ENCODE measurements at regions not wholly inside any gene's neighbourhood (a gene's known extent, or its start where the extent isn't known, plus 50 kb on each side); places are given as distances from the start of the nearest gene placed in this dataset.

- Histone ChIP-seq H3K9me3 (replicated peaks in 1 of 2; ENCODE audit: control insufficient read depth in 2 of 2, insufficient read depth in 1 of 2, low read depth in 1 of 2, low read length in 2 of 2) (peaks cover 8 to 13% of the 10 kb centered on the region in 2 donors), H3K36me3 (replicated peaks in 1 of 2; ENCODE audit: control insufficient read depth in 2 of 2, insufficient read depth in 2 of 2, low read length in 2 of 2) (no peaks in the 10 kb centered on the region), H3K27ac (replicated peaks; ENCODE audit: low read length) (no peak overlapping the region), H3K4ac (ENCODE audit: low read length) (no peak overlapping the region), H2BK12ac (ENCODE audit: low read length) (no peak overlapping the region), H2BK120ac (ENCODE audit: low read depth, low read length) (no peak overlapping the region), H2BK15ac (ENCODE audit: low read length) (no peak overlapping the region), H2AK5ac (ENCODE audit: low read depth, low read length) (no peak overlapping the region), H3K4me1 (ENCODE audit: control insufficient read depth in 2 of 2, insufficient read depth in 1 of 2, low read depth in 1 of 2, low read length in 2 of 2) (no peaks in the 10 kb centered on the region), H3K27me3 (ENCODE audit: control insufficient read depth in 3 of 3, insufficient read depth in 3 of 3, low read depth in 1 of 3, low read length in 3 of 3) (no peaks in the 10 kb centered on the region), H3K14ac (ENCODE audit: low read length) (no peak overlapping the region), H2AFZ (ENCODE audit: low read length) (no peak overlapping the region), H3K79me1 (ENCODE audit: low read depth, low read length) (no peaks in the 10 kb centered on the region), H4K91ac (ENCODE audit: low read depth, low read length, poor library complexity) (no peak overlapping the region), H4K8ac (ENCODE audit: low read depth, low read length) (no peak overlapping the region), H3K23ac (ENCODE audit: low read depth, low read length, poor library complexity) (no peak overlapping the region), H3K9ac (ENCODE audit: low read depth, low read length, poor library complexity) (no peak overlapping the region), H2BK5ac (ENCODE audit: low read length) (no peak overlapping the region), H3K4me2 (ENCODE audit: insufficient read depth, low read length, poor library complexity, severe bottlenecking) (no peak overlapping the region), H3K18ac (ENCODE audit: low read length) (no peak overlapping the region), H3K4me3 (ENCODE audit: low read length in 2 of 2) (no peak overlapping the region)
- no peak for DNase-seq (ENCODE audit: low spot score)
Observed at GRCh38 chr20:60283281-60283680, 325.1 kb downstream of the CDH26 start.

GRCh38 chr20:60286764-60287163 is 328.5 kb downstream of the CDH26 start:
- H2BK15ac ChIP-seq (ENCODE audit: low read length): no peak overlapping the region
- peaks cover 8 to 17% of the 10 kb centered on the region in 2 donors for H3K9me3 ChIP-seq (replicated peaks in 1 of 2; ENCODE audit: control insufficient read depth in 2 of 2, insufficient read depth in 1 of 2, low read depth in 1 of 2, low read length in 2 of 2)
- no peak for DNase-seq (ENCODE audit: low spot score)
- no peak overlapping the region for H3K4me3 ChIP-seq (ENCODE audit: low read length in 2 of 2)
- no peak overlapping the region for H3K14ac ChIP-seq (ENCODE audit: low read length)
- H2BK120ac ChIP-seq (ENCODE audit: low read depth, low read length): no peak overlapping the region
- H3K27me3 ChIP-seq (ENCODE audit: control insufficient read depth in 3 of 3, insufficient read depth in 3 of 3, low read depth in 1 of 3, low read length in 3 of 3): no peaks in the 10 kb centered on the region
- H3K4ac ChIP-seq (ENCODE audit: low read length): no peak overlapping the region
- no peak overlapping the region for H3K18ac ChIP-seq (ENCODE audit: low read length)
- H2AFZ ChIP-seq (ENCODE audit: low read length): no peak overlapping the region
- no peaks in the 10 kb centered on the region for H3K36me3 ChIP-seq (replicated peaks in 1 of 2; ENCODE audit: control insufficient read depth in 2 of 2, insufficient read depth in 2 of 2, low read length in 2 of 2)
- no peak overlapping the region for H2BK12ac ChIP-seq (ENCODE audit: low read length)
- H3K9ac ChIP-seq (ENCODE audit: low read depth, low read length, poor library complexity): no peak overlapping the region
- no CpG with 5 or more reads among the region's 3 CpGs for WGBS, 2 donors (ENCODE audit: extremely low coverage in 2 of 2, insufficient read length in 2 of 2, insufficient replicate concordance in 1 of 2)
- no peak overlapping the region for H4K8ac ChIP-seq (ENCODE audit: low read depth, low read length)
- H3K23ac ChIP-seq (ENCODE audit: low read depth, low read length, poor library complexity): no peak overlapping the region
- no peak overlapping the region for H4K91ac ChIP-seq (ENCODE audit: low read depth, low read length, poor library complexity)
- no peak overlapping the region for H2BK5ac ChIP-seq (ENCODE audit: low read length)
- no peak overlapping the region for H3K4me2 ChIP-seq (ENCODE audit: insufficient read depth, low read length, poor library complexity, severe bottlenecking)
- no peaks in the 10 kb centered on the region for H3K79me1 ChIP-seq (ENCODE audit: low read depth, low read length)
- H3K4me1 ChIP-seq (ENCODE audit: control insufficient read depth in 2 of 2, insufficient read depth in 1 of 2, low read depth in 1 of 2, low read length in 2 of 2): no peaks in the 10 kb centered on the region
- H2AK5ac ChIP-seq (ENCODE audit: low read depth, low read length): no peak overlapping the region
- no peak overlapping the region for H3K27ac ChIP-seq (replicated peaks; ENCODE audit: low read length)

GRCh38 chr20:60288945-60289344 is 330.7 kb downstream of the CDH26 start:
- Histone ChIP-seq H3K14ac (ENCODE audit: low read length) (no peak overlapping the region), H2BK120ac (ENCODE audit: low read depth, low read length) (no peak overlapping the region), H3K4me3 (ENCODE audit: low read length in 2 of 2) (no peak overlapping the region), H3K4me2 (ENCODE audit: insufficient read depth, low read length, poor library complexity, severe bottlenecking) (no peak overlapping the region), H2BK12ac (ENCODE audit: low read length) (no peak overlapping the region), H3K23ac (ENCODE audit: low read depth, low read length, poor library complexity) (no peak overlapping the region), H2BK5ac (ENCODE audit: low read length) (no peak overlapping the region), H4K8ac (ENCODE audit: low read depth, low read length) (no peak overlapping the region), H2AFZ (ENCODE audit: low read length) (no peak overlapping the region), H3K4ac (ENCODE audit: low read length) (no peak overlapping the region), H2AK5ac (ENCODE audit: low read depth, low read length) (no peak overlapping the region), H3K9ac (ENCODE audit: low read depth, low read length, poor library complexity) (no peak overlapping the region), H3K4me1 (ENCODE audit: control insufficient read depth in 2 of 2, insufficient read depth in 1 of 2, low read depth in 1 of 2, low read length in 2 of 2) (no peaks in the 10 kb centered on the region), H3K79me1 (ENCODE audit: low read depth, low read length) (no peaks in the 10 kb centered on the region), H2BK15ac (ENCODE audit: low read length) (no peak overlapping the region), H3K27me3 (ENCODE audit: control insufficient read depth in 3 of 3, insufficient read depth in 3 of 3, low read depth in 1 of 3, low read length in 3 of 3) (no peaks in the 10 kb centered on the region), H3K18ac (ENCODE audit: low read length) (no peak overlapping the region), H3K9me3 (replicated peaks in 1 of 2; ENCODE audit: control insufficient read depth in 2 of 2, insufficient read depth in 1 of 2, low read depth in 1 of 2, low read length in 2 of 2) (peaks cover under 1 to 14% of the 10 kb centered on the region in 2 donors), H4K91ac (ENCODE audit: low read depth, low read length, poor library complexity) (no peak overlapping the region), H3K27ac (replicated peaks; ENCODE audit: low read length) (no peak overlapping the region), H3K36me3 (replicated peaks in 1 of 2; ENCODE audit: control insufficient read depth in 2 of 2, insufficient read depth in 2 of 2, low read length in 2 of 2) (no peaks in the 10 kb centered on the region)
- DNase-seq (ENCODE audit: low spot score): no peak
- WGBS, 2 donors (ENCODE audit: extremely low coverage in 2 of 2, insufficient read length in 2 of 2, insufficient replicate concordance in 1 of 2): no CpG with 5 or more reads among the region's 2 CpGs

- H2AFZ ChIP-seq (ENCODE audit: low read length): no peak overlapping the region
- H3K27me3 ChIP-seq (ENCODE audit: control insufficient read depth in 3 of 3, insufficient read depth in 3 of 3, low read depth in 1 of 3, low read length in 3 of 3): no peaks in the 10 kb centered on the region
- no peak overlapping the region for H3K4me2 ChIP-seq (ENCODE audit: insufficient read depth, low read length, poor library complexity, severe bottlenecking)
- no peak for DNase-seq (ENCODE audit: low spot score)
- no CpG with 5 or more reads among the region's 5 CpGs for WGBS, 2 donors (ENCODE audit: extremely low coverage in 2 of 2, insufficient read length in 2 of 2, insufficient replicate concordance in 1 of 2)
- H3K4me1 ChIP-seq (ENCODE audit: control insufficient read depth in 2 of 2, insufficient read depth in 1 of 2, low read depth in 1 of 2, low read length in 2 of 2): no peaks in the 10 kb centered on the region
- H4K8ac ChIP-seq (ENCODE audit: low read depth, low read length): no peak overlapping the region
- no peak overlapping the region for H2AK5ac ChIP-seq (ENCODE audit: low read depth, low read length)
- H2BK15ac ChIP-seq (ENCODE audit: low read length): no peak overlapping the region
- no peak overlapping the region for H3K9ac ChIP-seq (ENCODE audit: low read depth, low read length, poor library complexity)
- no peak overlapping the region for H3K18ac ChIP-seq (ENCODE audit: low read length)
- H3K9me3 ChIP-seq (replicated peaks in 1 of 2; ENCODE audit: control insufficient read depth in 2 of 2, insufficient read depth in 1 of 2, low read depth in 1 of 2, low read length in 2 of 2): peaks cover 0 to 10% of the 10 kb centered on the region in 2 donors
- H3K27ac ChIP-seq (replicated peaks; ENCODE audit: low read length): no peak overlapping the region
- H4K91ac ChIP-seq (ENCODE audit: low read depth, low read length, poor library complexity): no peak overlapping the region
- no peak overlapping the region for H3K4ac ChIP-seq (ENCODE audit: low read length)
- no peak overlapping the region for H3K4me3 ChIP-seq (ENCODE audit: low read length in 2 of 2)
- H3K36me3 ChIP-seq (replicated peaks in 1 of 2; ENCODE audit: control insufficient read depth in 2 of 2, insufficient read depth in 2 of 2, low read length in 2 of 2): no peaks in the 10 kb centered on the region
- H3K23ac ChIP-seq (ENCODE audit: low read depth, low read length, poor library complexity): no peak overlapping the region
- no peaks in the 10 kb centered on the region for H3K79me1 ChIP-seq (ENCODE audit: low read depth, low read length)
- no peak overlapping the region for H3K14ac ChIP-seq (ENCODE audit: low read length)
- H2BK120ac ChIP-seq (ENCODE audit: low read depth, low read length): no peak overlapping the region
- H2BK12ac ChIP-seq (ENCODE audit: low read length): no peak overlapping the region
- H2BK5ac ChIP-seq (ENCODE audit: low read length): no peak overlapping the region
Observed at GRCh38 chr20:60292001-60292520, 333.8 kb downstream of the CDH26 start.

Measured in neuronal stem cell (in vitro differentiated cells).